DOHH2 (cell line): ENCODE measurements at regions not wholly inside any gene's neighbourhood (a gene's known extent, or its start where the extent isn't known, plus 50 kb on each side); places are given as distances from the start of the nearest gene placed in this dataset.

Experiments
- CTCF ChIP-seq: fragments of 200-600 bp; sonication (generic); IDR thresholded peaks from one replicate; pipeline ENCODE4 v1.5.1; 2014; ENCODE audit warnings: antibody characterized with exemption, mild to moderate bottlenecking, low read depth, low read length; ENCODE audit not compliant: poor library complexity, severe bottlenecking
- EZH2phosphoT487 ChIP-seq: fragments of 200-600 bp; sonication (generic); IDR thresholded peaks from 2 replicates; pipeline ENCODE4 v1.6.1; 2017; ENCODE audit warnings: borderline replicate concordance, mild to moderate bottlenecking, antibody characterized with exemption, low read length, moderate library complexity, mixed read lengths

GRCh38 chrX:40806513-40807220, 71.3 kb upstream of the MED14 start:
- no peak for TF ChIP-seq CTCF
- TF ChIP-seq EZH2phosphoT487 = no peak
